Activated CD4-positive, alpha-beta T cell treated with anti-CD3 and anti-CD28 coated beads for 4 hours (primary cell): ENCODE measurements at regions not wholly inside any gene's neighbourhood (a gene's known extent, or its start where the extent isn't known, plus 50 kb on each side); places are given as distances from the start of the nearest gene placed in this dataset.
"Not testable (repeated sequence)": the region's sequence is repeated elsewhere in the genome, so short reads cannot be mapped to it uniquely, and the experiment has no call there.

Source experiments
- DNase-seq, 2 donors: peaks; one replicate each; pipeline ENCODE4 v3.0.0-alpha.2; 2020

- no peak for DNase-seq
Measured at GRCh38 chr14:53735916-53736315, 220.7 kb downstream of the BMP4 start.

DNA sequence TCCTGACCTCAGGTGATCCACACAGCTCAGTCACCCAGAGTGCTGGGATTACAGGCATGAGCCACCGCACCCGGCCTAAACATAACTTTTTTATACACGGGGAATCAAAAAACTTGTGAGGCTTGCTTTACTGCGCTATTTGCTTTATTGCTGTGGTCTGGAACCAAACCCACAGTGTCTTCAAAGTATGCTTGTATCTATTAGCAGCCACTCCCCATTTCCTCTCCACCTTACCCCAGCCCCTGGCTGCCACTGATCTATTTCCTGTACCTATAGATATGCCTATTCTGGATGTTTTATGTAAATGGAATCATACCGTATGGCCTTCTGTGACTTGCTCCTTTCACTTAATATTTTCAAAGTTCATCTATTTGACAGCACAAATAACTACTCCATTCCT lies 233.4 kb downstream of the BMP4 start:
- DNase-seq, result no peak

GRCh38 chr14:53719536-53719935 lies 237.1 kb downstream of the BMP4 start:
- DNase-seq, result no peak

- no peak for DNase-seq
Measured at GRCh38 chr14:53716578-53716977, 240.0 kb downstream of the BMP4 start.

DNA sequence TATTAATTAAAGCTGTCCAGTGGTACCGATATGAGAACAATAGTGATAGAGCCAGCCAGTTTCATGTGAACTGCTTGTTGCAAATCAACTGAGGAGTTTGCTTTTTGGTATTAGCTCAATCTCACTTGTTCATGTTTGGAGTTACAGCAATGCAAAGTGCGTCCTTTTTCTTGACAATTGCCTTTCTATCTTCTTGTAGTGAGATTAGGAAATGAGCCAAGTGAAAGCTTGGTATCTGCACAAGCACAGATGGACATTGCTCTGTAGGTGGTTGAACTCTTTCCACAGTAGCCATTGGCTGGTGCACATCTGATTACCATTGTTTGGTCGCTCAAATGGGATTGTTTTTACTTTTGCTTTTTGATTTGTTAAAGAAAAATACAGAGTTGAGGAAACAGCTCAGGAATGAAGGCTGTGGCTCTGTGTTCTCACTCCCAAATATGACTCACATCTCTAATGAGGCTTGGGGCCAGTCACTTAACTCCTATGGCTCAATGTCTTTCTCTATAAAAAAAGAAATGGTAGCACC lies 241.4 kb downstream of the BMP4 start:
- no peak for DNase-seq

DNA sequence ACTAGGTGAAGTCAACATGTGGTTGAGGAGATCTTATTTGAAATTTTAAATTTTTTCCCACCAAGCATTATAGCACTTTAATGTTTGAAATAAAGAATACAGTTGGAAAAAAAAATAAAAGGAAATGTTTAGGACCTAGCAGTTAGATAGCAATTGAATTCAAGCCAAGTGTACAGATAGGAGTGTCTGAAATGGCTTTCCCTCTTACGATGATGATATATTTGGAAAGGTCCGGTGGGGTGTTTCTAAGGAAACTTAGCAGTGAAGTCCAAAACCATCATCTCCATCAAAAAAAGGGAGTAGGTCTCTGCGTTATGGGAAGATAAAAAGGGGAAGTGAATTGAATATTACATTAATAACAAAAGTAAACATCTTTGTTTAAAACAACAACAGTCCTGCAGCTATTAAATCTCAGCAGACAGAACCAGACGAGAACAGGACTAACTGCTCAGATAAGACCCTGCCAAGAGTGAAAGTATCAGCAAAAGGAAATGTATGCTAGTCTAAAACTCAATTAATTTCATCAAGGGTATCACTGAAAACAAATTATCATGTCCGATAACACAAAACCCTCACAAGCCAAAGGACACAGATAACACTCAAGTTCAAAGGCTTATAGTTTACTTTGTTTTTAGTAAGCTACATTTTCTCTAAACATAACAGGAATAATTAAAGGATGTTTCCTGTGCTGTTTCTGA lies 242.0 kb downstream of the BMP4 start:
- no peak for DNase-seq

GRCh38 chr14:53712901-53713300 lies 243.7 kb downstream of the BMP4 start:
- not testable (repeated sequence) for DNase-seq

DNA sequence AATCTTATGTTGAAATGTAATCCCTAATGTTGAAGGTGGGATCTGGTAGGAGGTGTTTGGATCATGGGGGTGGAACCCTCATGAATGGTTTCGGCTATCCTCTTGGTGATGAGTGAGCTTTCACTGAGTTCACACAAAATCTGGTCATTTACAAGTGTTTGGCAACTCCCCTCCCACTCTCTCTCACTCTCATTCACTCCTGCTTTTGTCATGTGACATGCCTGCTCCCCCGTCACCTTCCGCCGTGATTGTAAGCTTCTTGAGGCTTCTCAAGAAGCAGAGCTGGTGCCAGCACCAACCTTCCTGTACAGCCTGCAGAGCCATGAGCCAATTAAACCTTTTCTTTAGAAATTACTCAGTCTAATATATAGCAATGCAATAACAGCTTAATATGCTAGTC lies 245.4 kb downstream of the BMP4 start:
- no peak for DNase-seq

- DNase-seq, result no peak
Measured at GRCh38 chr14:53710615-53711014, 246.0 kb downstream of the BMP4 start.

DNA sequence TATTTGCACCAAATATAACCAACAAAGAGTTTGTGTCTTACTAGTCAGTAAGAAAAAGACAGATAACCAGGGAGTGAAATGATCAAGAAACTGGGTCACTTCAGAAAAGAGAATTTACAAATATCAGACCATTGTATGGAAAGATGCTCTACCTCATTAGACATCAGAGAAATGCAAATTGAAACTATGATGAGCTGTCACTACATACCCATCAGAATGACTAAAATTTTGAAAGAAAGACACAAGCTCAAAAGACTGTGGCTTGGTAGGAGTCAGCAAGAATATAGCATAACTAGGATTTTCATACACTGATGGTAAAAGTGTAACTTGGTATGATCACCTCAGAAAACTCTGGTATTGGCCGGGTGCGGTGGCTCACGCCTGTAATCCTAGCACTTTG lies 247.2 kb downstream of the BMP4 start:
- no peak for DNase-seq

DNA sequence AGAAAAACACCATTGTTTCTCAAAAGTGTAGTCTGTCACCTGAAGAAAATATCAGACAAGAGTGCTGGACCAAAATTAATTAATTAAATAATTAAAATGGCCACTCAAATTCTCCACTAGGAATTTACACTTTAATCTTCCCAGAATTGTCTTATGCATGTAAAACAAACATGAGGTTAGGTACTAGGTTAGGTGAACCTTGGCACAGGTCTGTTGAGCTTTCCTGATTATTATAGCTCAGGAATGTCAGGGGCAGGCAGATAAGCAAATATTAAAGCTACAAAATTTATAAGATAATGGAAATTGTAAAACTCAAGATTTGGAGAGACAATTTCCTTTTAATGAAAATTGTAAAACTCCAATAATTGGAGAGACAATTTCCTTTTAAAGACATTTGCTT lies 253.2 kb downstream of the BMP4 start:
- no peak for DNase-seq

GRCh38 chr14:53701108-53701875 lies 255.3 kb downstream of the BMP4 start:
- no peak for DNase-seq

DNA sequence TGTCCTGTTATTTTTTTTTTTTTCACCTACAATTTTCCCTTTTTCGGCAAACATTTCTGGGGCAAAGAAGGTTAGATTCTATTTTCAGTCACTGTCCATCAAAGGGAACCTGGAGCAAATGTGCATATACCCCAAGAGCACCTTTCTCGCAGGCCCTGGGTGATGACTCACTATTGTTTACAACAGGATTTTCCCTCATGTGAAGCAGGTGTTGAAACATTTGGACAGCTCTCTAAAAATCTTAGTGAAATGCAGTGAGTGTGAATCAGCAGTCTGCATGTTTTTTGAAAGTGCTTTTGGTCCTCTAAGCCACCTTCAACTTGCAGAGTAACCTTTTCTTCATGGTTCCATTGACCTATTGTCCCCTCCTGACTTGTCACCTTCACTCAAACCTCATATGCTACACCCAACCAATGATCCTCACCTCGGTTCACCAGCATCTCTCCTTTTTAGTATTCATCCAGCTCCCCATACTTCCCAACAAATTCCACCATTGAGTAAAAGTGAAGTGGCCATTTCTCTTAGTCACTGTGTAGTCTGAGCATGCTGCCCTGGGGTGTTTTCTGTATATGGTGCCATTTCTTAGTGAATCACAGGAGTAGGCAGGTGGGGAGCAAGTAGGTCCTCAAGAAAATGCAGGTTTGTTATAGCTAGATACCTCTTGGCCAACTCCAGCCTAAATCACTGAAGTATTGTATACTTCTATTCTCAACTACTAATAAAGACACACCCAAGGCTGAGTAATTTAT lies 260.2 kb downstream of the BMP4 start:
- DNase-seq, result no peak

- DNase-seq, result no peak
Measured at GRCh38 chr14:53695692-53696214, 260.9 kb downstream of the BMP4 start.

- no peak for DNase-seq
Measured at GRCh38 chr14:53692885-53693284, 263.7 kb downstream of the BMP4 start.

GRCh38 chr14:53692451-53692850 lies 264.2 kb downstream of the BMP4 start:
- DNase-seq, result no peak

DNA sequence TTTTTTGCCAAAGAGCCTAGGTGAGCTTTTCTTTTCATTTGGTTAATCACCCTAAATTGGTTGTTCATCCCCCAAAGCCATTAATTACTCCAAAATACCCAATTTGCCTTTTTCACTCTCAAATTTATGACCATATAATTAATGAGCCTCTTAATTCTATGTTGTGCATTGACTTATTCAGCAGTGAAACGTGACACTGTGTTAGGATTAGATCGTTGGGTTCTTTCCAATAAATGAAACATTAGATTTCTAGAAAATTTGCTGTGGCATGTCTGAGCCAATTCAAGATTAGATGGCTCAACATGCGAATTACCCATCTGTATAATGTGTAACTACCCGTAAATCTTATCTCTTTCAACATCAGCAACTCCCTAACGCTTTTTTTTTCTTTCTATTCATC lies 273.4 kb downstream of the BMP4 start:
- DNase-seq, result no peak

GRCh38 chr14:53672526-53672925 lies 284.1 kb downstream of the BMP4 start:
- DNase-seq, result no peak

GRCh38 chr14:53670701-53671100 lies 285.9 kb downstream of the BMP4 start:
- no peak for DNase-seq

DNA sequence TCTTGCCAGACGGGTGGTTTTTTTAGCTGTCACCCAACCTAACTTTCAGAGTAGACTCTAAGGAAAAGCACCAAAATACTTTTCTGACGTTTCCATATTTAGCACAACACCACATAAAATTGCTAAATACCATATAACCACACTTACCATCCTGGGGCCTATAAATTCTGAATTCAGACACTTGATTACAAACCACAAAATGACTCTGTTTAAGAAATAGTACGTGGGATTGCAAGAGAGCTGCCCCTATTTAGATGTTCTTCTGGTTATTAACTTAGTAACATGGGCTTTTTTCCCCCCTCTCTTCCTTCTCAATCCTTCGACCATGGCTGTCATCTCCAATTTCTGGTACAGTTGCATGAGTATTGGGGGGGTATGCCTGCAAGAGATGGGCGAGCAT lies 287.7 kb downstream of the BMP4 start:
- no peak for DNase-seq

GRCh38 chr14:53663709-53664108 lies 292.9 kb downstream of the BMP4 start:
- no peak for DNase-seq

- DNase-seq, result no peak
Measured at GRCh38 chr14:53655080-53655785, 301.4 kb downstream of the BMP4 start.

DNA sequence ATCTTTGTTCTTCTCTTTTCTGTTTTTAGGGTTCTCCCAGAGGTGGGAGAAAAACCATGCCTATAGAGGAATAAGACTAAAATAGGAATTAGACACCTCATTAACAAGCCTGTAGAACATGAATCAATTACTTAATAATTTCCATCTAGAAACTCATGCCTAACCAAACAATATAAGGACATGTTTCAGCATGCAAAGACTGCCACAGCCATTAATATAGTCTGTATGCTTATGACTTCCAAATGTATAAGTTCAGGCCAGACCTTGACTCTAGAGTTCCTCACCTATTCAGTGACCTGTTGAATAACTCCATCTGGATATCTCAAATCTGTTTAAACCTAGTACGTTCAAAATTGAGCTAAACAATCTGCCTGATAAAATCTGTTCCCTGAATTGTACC lies 304.6 kb downstream of the BMP4 start:
- no peak for DNase-seq
